A673 (cell line): ENCODE measurements at regions not wholly inside any gene's neighbourhood (a gene's known extent, or its start where the extent isn't known, plus 50 kb on each side); places are given as distances from the start of the nearest gene placed in this dataset.

ENCODE experiments used
- BruUV-seq: library from RNA; stranded (reverse); fragments of 400-500 nt; replicated peaks from 2 replicates; lab custom pipeline; 2021; lab: Mats Ljungman, UMichigan
- CTCF ChIA-PET: fragments of 300-600 bp; sonication (Branson Sonifier 250); formaldehyde crosslinking; loops from one replicate; lab custom pipeline; 2022; ENCODE audit warnings: antibody characterized with exemption; lab: Charles Lee
- POLR2A ChIA-PET: fragments of 300-600 bp; sonication (Branson Sonifier 250); formaldehyde crosslinking; loops from one replicate; lab custom pipeline; 2022; ENCODE audit warnings: antibody characterized with exemption; ENCODE audit not compliant: low non-redundant PET; lab: Charles Lee
- DNase-seq: peaks from one replicate; pipeline ENCODE4 v3.0.0-alpha.2; 2015; ENCODE audit warnings: low spot score
- H3K27ac ChIP-seq: fragments of 200-600 bp; sonication (generic); 2 replicates; pipeline ENCODE4 v1.5.1; 2016; ENCODE audit warnings: mixed run types, low read depth, mild to moderate bottlenecking, mixed read lengths, antibody characterized with exemption, low read length; ENCODE audit not compliant: poor library complexity, severe bottlenecking
- H3K27me3 ChIP-seq: fragments of 200-600 bp; sonication (generic); replicated peaks from 2 replicates; pipeline ENCODE4 v1.6.1; 2017; ENCODE audit warnings: mixed run types, low read depth, mild to moderate bottlenecking, mixed read lengths, antibody characterized with exemption, low read length; ENCODE audit not compliant: insufficient read depth, poor library complexity
- H3K36me3 ChIP-seq: fragments of 200-600 bp; sonication (generic); 2 replicates; pipeline ENCODE4 v1.6.1; 2016; ENCODE audit warnings: mixed run types, mild to moderate bottlenecking, mixed read lengths, antibody characterized with exemption, low read length; ENCODE audit not compliant: insufficient read depth, poor library complexity, severe bottlenecking
- H3K4me1 ChIP-seq: fragments of 200-600 bp; sonication (generic); 2 replicates; pipeline ENCODE4 v1.6.1; 2017; ENCODE audit warnings: mixed run types, mild to moderate bottlenecking, mixed read lengths, antibody characterized with exemption, low read length; ENCODE audit not compliant: insufficient read depth, poor library complexity, severe bottlenecking
- H3K4me3 ChIP-seq: fragments of 200-600 bp; sonication (generic); 2 replicates; pipeline ENCODE4 v1.5.1; 2016; ENCODE audit warnings: low read depth, mixed run types, mild to moderate bottlenecking, mixed read lengths, low read length; ENCODE audit not compliant: poor library complexity, severe bottlenecking
- H3K9me3 ChIP-seq: fragments of 200-600 bp; sonication (generic); 2 replicates; pipeline ENCODE4 v1.6.1; 2016; ENCODE audit warnings: mixed run types, low read depth, mild to moderate bottlenecking, mixed read lengths, antibody characterized with exemption, low read length; ENCODE audit not compliant: poor library complexity, severe bottlenecking
- CTCF ChIP-seq: fragments of 300-800, 200-600 bp; sonication (generic); conservative IDR thresholded peaks from 2 replicates; pipeline ENCODE4 v1.5.1; 2017; ENCODE audit warnings: low read depth, mild to moderate bottlenecking, antibody characterized with exemption, low read length, moderate library complexity, mixed read lengths
- EZH2 ChIP-seq: fragments of 200-600 bp; sonication (generic); IDR thresholded peaks from 2 replicates; pipeline ENCODE4 v1.6.1; 2017; ENCODE audit warnings: borderline replicate concordance, low read depth, mild to moderate bottlenecking, mixed read lengths, antibody characterized with exemption, low read length; ENCODE audit not compliant: poor library complexity, severe bottlenecking
- intact Hi-C: fragments of 100-400 bp; cut with micrococcal nuclease; formaldehyde crosslinking; loops from one replicate; pipeline ENCODE4 v1.10.0; 2022; ENCODE audit not compliant: unreplicated experiment

DNA sequence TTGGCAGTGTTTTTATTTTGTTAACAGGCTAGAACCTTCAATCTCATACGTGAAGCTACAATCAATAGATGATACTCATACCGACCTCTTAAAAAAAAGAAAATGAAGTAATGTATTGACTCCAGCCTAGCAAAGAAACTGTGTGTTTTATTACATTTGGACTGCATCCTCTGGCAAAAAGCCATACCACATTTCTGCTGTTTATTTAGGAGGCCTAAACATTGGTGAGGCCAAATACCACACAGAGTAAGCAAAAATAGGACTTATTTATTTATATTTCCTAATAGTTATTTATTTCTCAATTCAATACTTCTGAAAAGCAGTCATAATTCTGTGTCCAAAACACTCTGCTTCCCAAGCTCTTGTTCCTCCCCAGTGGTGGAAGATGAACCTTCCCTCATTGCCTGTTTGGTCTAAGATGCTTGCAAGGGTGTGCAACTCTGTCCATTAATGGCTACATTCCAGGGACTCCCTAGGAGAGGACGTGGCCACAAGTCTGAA, 398.8 kb upstream of the KLF6 start:
- TF ChIP-seq CTCF (no peak), EZH2 (no peak)
- BruUV-seq: no TSS peak
- no peak for DNase-seq
- no peak overlapping the region for H3K4me3 ChIP-seq
- ChIA-PET CTCF (no interaction called here), POLR2A (no interaction called here)
- no peaks in the 10 kb centered on the region for H3K27me3 ChIP-seq
- intact Hi-C loops: no loop called here
- H3K36me3 ChIP-seq: no peaks in the 10 kb centered on the region
- H3K9me3 ChIP-seq: no peaks in the 10 kb centered on the region
- no peaks in the 10 kb centered on the region for H3K4me1 ChIP-seq
- no peak overlapping the region for H3K27ac ChIP-seq

DNA sequence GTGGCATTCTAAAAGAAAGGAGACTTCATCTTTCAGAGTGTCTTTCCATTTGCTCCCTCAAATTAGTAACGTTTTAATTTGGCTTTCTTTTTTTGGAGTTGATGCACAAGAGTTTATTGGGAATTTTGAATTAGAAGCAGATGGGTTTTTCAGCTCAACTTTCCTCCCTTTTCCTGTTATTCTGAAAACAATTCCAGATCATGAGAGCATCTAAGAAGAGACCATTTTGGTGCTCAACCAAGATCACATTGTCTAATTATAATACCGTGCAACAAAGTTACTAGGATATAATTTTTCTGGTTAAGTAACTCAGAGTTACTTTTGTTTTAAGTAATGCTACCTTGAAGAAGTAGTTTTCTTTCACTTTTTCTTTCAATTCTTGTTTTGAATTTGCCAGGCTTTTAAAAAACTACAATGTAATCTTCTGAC, 396.6 kb upstream of the KLF6 start:
- no peak for TF ChIP-seq EZH2
- no peak for TF ChIP-seq CTCF
- ChIA-PET POLR2A (no interaction called here), CTCF (no interaction called here)
- H3K36me3 ChIP-seq: no peaks in the 10 kb centered on the region
- BruUV-seq: no TSS peak
- H3K4me1 ChIP-seq: no peaks in the 10 kb centered on the region
- H3K4me3 ChIP-seq: no peak overlapping the region
- intact Hi-C loops: no loop called here
- no peaks in the 10 kb centered on the region for H3K9me3 ChIP-seq
- H3K27me3 ChIP-seq: no peaks in the 10 kb centered on the region
- no peak overlapping the region for H3K27ac ChIP-seq
- no peak for DNase-seq

DNA sequence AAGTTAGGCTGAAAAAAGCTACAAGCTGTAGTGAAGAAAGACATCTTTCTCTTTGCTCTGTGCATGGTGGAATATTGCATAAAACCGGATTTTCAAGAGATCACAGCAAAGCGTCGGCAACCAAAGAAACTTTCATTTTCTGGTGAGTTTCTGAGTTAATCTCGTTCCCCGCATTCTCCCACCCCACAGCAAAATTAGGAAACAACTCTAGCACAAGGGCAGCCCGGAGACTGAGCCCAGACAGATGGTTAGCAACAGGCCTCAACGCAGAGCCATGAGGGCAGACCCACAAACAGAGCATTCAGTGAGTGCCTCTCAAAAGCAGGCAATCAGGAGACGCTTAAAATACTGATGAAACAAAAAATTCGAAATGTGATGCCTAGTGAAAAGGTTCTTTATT, 396.1 kb upstream of the KLF6 start:
- Histone ChIP-seq H3K9me3 (no peaks in the 10 kb centered on the region), H3K27me3 (no peaks in the 10 kb centered on the region), H3K4me1 (no peaks in the 10 kb centered on the region), H3K36me3 (no peaks in the 10 kb centered on the region), H3K4me3 (no peak overlapping the region), H3K27ac (no peak overlapping the region)
- ChIA-PET CTCF (no interaction called here), POLR2A (no interaction called here)
- TF ChIP-seq EZH2 (no peak), CTCF (no peak)
- no peak for DNase-seq
- intact Hi-C loops: no loop called here
- BruUV-seq: no TSS peak
